HEK293 (cell line): ENCODE measurements at regions not wholly inside any gene's neighbourhood (a gene's known extent, or its start where the extent isn't known, plus 50 kb on each side); places are given as distances from the start of the nearest gene placed in this dataset.

ENCODE experiments used
- CTCF ChIA-PET: fragments of 350-600 bp; formaldehyde crosslinking; extraction: SDS; loops from one replicate; lab custom pipeline; 2021; ENCODE audit warnings: antibody characterized with exemption; lab: Yijun Ruan, JAX
- POLR2A ChIA-PET: fragments of 300-600 bp; formaldehyde crosslinking; extraction: SDS; loops from one replicate; lab custom pipeline; 2020; ENCODE audit warnings: antibody characterized with exemption, inconsistent platforms; lab: Yijun Ruan, JAX
- H3K27ac ChIP-seq: fragments of 200-500 bp; sonication (Bioruptor generic); 2 replicates; pipeline ENCODE4 v1.5.1; 2014; ENCODE audit warnings: low read depth, low read length, control low read depth, inconsistent platforms; ENCODE audit errors: extremely low read depth
- H3K36me3 ChIP-seq, 2 experiments: fragments of 200-500 bp in 1 of 2; sonication (Bioruptor generic) in 1 of 2; 1 replicate in 1 of 2; 2 replicates in 1 of 2; pipeline ENCODE4 v1.5.1; 2014 to 2017; ENCODE audit warnings: inconsistent platforms in 2 of 2, low read length in 2 of 2; ENCODE audit not compliant: control insufficient read depth in 2 of 2, insufficient read depth in 1 of 2
- H3K4me1 ChIP-seq: fragments of 200-500 bp; sonication (Bioruptor generic); 2 replicates; pipeline ENCODE4 v1.5.1; 2014; ENCODE audit warnings: mild to moderate bottlenecking, low read length, inconsistent platforms; ENCODE audit not compliant: control insufficient read depth, insufficient read depth
- H3K4me3 ChIP-seq: 2 replicates; pipeline ENCODE4 v1.5.1; 2011; ENCODE audit warnings: low read depth, mild to moderate bottlenecking, control low read depth, low read length, moderate library complexity
- H3K9me3 ChIP-seq: fragments of 200-500 bp; sonication (Bioruptor generic); 2 replicates; pipeline ENCODE4 v1.5.1; 2014; ENCODE audit warnings: low read depth, low read length, inconsistent platforms; ENCODE audit not compliant: control insufficient read depth, insufficient read depth
- HIC1 ChIP-seq: fragments of 450-650 bp; formaldehyde crosslinking; IDR thresholded peaks from 2 replicates; pipeline ENCODE4 v1.5.1; 2016; ENCODE audit warnings: missing biosample characterization, missing genetic modification characterization
- MYNN ChIP-seq: fragments of 450-650 bp; formaldehyde crosslinking; IDR thresholded peaks from 2 replicates; pipeline ENCODE4 v1.5.1; 2016; ENCODE audit warnings: missing biosample characterization, missing genetic modification characterization, borderline replicate concordance
- ZEB2 ChIP-seq: fragments of 450-650 bp; formaldehyde crosslinking; IDR thresholded peaks from 2 replicates; pipeline ENCODE4 v1.5.1; 2016; ENCODE audit warnings: missing biosample characterization, missing genetic modification characterization
- ZNF148 ChIP-seq: fragments of 450-650 bp; formaldehyde crosslinking; IDR thresholded peaks from 2 replicates; pipeline ENCODE4 v1.5.0; 2017; ENCODE audit warnings: missing biosample characterization, missing genetic modification characterization, borderline replicate concordance
- ZNF214 ChIP-seq: fragments of 450-650 bp; formaldehyde crosslinking; IDR thresholded peaks from 2 replicates; pipeline ENCODE4 v1.5.1; 2017; ENCODE audit warnings: missing biosample characterization, mild to moderate bottlenecking, missing genetic modification characterization, borderline replicate concordance
- ZNF558 ChIP-seq: fragments of 450-650 bp; formaldehyde crosslinking; IDR thresholded peaks from 2 replicates; pipeline ENCODE4 v1.5.1; 2016; ENCODE audit warnings: missing biosample characterization, missing genetic modification characterization
- ZNF629 ChIP-seq: fragments of 450-650 bp; formaldehyde crosslinking; IDR thresholded peaks from 2 replicates; pipeline ENCODE4 v1.5.1; 2017; ENCODE audit warnings: missing biosample characterization, missing genetic modification characterization
- ZNF670 ChIP-seq: fragments of 450-650 bp; formaldehyde crosslinking; IDR thresholded peaks from 2 replicates; pipeline ENCODE4 v1.5.1; 2016; ENCODE audit warnings: missing biosample characterization, missing genetic modification characterization, low read depth
- ZNF76 ChIP-seq: fragments of 450-650 bp; formaldehyde crosslinking; IDR thresholded peaks from 2 replicates; pipeline ENCODE4; 2016; ENCODE audit warnings: low read depth, missing biosample characterization, missing genetic modification characterization, borderline replicate concordance
- TF ChIP-seq, protein P1 (sequence below): fragments of 450-650 bp; formaldehyde crosslinking; IDR thresholded peaks from 2 replicates; pipeline ENCODE4 v1.5.1; 2016; ENCODE audit warnings: missing biosample characterization, missing genetic modification characterization
- TF ChIP-seq, protein P2 (sequence below): fragments of 450-650 bp; formaldehyde crosslinking; IDR thresholded peaks from 2 replicates; pipeline ENCODE4 v1.5.1; 2016; ENCODE audit warnings: missing biosample characterization, missing genetic modification characterization

DNA sequence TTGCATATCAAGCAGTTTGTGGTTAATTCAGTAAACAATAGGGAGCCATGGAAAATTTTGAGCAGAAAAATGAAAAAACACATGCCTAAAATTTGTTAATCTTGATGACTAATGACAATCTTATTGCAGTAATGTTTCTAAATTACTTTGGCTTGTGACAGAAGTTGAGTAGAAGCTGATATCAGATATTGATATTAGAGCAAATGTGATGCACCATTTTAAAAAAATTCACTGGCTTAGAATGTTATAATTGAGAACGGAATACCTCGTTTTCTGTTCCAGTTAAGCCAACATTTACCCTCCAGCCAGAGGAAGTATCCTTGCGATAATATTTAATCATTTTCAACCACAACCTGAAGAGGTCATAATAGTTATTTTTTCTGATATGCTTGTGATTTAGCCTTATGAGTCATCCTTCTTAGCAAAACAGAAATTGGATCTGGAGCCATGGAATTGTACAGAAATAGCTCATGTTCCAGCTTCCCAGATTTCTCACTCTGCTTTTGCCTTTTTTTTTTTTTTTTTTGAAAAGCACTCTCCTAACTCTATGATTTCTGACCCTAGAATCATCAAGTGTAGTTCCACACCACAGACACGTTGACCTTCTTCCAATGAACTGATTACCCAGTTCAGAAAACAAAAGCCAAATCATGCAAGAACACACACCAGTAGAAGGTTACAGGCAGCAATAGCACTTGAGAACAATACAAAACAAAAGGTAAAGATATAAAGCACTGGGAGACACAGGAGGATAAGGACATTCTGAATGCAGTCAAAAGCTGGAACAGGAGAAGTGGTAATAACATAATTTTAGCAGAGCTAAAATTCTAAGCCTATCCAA lies 96.8 kb upstream of the PHYHIPL start:
- CTCF ChIA-PET: interaction anchor here (1.5 kb wide), 1 partner anchor 9 kb away, joined by 3 read pairs; no protein-coding TSS in a partner anchor
- Histone ChIP-seq H3K9me3 (no peaks in the 10 kb centered on the region), H3K4me3 (no peak overlapping the region), H3K36me3 (no peaks in the 10 kb centered on the region), H3K4me1 (peaks cover 8% of the 10 kb centered on the region; the same call in 1 of the 2 replicates), H3K27ac (no peak overlapping the region)
- POLR2A ChIA-PET: no interaction called here
- TF ChIP-seq ZNF214 (tag by site-specific recombination) (no peak), MYNN (tag by site-specific recombination) (no peak), HIC1 (tag by site-specific recombination) (peak; percentile 41; the same call in 1 of the 2 replicates), ZNF148 (tag by site-specific recombination) (no peak), ZNF558 (tag by site-specific recombination) (no peak), ZNF76 (tag by site-specific recombination) (no peak), ZNF629 (tag by site-specific recombination) (peak; percentile 42; the same call in 1 of the 2 replicates), ZEB2 (0 out of 2 replicates have a peak, but pooled peaks have one; percentile 31)
- TF ChIP-seq, protein P1, sequence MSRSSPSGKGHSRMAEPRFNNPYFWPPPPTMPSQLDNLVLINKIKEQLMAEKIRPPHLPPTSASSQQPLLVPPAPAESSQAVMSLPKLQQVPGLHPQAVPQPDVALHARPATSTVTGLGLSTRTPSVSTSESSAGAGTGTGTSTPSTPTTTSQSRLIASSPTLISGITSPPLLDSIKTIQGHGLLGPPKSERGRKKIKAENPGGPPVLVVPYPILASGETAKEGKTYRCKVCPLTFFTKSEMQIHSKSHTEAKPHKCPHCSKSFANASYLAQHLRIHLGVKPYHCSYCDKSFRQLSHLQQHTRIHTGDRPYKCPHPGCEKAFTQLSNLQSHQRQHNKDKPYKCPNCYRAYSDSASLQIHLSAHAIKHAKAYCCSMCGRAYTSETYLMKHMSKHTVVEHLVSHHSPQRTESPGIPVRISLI (tag by site-specific recombination): peak; percentile 76
- TF ChIP-seq, protein P2, sequence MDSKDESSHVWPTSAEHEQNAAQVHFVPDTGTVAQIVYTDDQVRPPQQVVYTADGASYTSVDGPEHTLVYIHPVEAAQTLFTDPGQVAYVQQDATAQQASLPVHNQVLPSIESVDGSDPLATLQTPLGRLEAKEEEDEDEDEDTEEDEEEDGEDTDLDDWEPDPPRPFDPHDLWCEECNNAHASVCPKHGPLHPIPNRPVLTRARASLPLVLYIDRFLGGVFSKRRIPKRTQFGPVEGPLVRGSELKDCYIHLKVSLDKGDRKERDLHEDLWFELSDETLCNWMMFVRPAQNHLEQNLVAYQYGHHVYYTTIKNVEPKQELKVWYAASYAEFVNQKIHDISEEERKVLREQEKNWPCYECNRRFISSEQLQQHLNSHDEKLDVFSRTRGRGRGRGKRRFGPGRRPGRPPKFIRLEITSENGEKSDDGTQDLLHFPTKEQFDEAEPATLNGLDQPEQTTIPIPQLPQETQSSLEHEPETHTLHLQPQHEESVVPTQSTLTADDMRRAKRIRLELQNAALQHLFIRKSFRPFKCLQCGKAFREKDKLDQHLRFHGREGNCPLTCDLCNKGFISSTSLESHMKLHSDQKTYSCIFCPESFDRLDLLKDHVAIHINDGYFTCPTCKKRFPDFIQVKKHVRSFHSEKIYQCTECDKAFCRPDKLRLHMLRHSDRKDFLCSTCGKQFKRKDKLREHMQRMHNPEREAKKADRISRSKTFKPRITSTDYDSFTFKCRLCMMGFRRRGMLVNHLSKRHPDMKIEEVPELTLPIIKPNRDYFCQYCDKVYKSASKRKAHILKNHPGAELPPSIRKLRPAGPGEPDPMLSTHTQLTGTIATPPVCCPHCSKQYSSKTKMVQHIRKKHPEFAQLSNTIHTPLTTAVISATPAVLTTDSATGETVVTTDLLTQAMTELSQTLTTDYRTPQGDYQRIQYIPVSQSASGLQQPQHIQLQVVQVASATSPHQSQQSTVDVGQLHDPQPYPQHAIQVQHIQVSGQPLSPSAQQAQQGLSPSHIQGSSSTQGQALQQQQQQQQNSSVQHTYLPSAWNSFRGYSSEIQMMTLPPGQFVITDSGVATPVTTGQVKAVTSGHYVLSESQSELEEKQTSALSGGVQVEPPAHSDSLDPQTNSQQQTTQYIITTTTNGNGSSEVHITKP (tag by site-specific recombination): 0 out of 2 replicates have a peak, but pooled peaks have one; percentile 14

DNA sequence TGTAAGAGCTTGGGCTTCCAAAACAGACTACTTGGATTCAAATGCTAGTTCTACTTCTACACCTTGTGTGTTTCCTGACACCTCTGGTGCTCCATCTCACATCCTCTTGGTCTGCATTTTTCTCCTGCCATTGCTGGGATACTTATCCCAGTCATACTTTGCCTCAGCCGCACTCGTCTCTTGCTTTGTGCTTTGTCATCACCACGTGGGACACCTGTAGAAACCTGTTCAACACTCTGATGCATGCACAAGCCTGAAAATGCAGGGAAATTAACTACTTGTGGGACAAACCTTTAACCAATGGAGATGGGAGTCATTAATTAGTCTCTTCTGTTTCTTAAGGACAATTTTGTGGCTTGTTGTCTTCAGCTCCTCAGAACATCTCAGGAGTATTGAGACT lies 94.2 kb upstream of the PHYHIPL start:
- Histone ChIP-seq H3K9me3 (no peaks in the 10 kb centered on the region), H3K4me1 (peaks cover 8% of the 10 kb centered on the region; the same call in 1 of the 2 replicates), H3K27ac (no peak overlapping the region), H3K4me3 (no peak overlapping the region)
- ChIA-PET CTCF (no interaction called here), POLR2A (no interaction called here)
- no peak for TF ChIP-seq ZNF670
- TF ChIP-seq, all 188 proteins: peak for 0
- no peaks in the 10 kb centered on the region for H3K36me3 ChIP-seq
